Spleen (tissue), 11 donors: ENCODE measurements at regions not wholly inside any gene's neighbourhood (a gene's known extent, or its start where the extent isn't known, plus 50 kb on each side); places are given as distances from the start of the nearest gene placed in this dataset.
"Not testable (repeated sequence)": the region's sequence is repeated elsewhere in the genome, so short reads cannot be mapped to it uniquely, and the experiment has no call there.

Source experiments
- DNase-seq: peaks from one replicate; pipeline ENCODE4 v3.0.0-alpha.2; 2020
- H3K27ac ChIP-seq, 8 donors: fragments of 200-600 bp; sonication (generic) in 7 of 8; 1 replicate in 4 of 8; 2 replicates in 4 of 8; pipeline versions ENCODE4 v1.5.0 to v1.8.0; 2016 to 2021; ENCODE audit warnings: inconsistent platforms in 4 of 8, mild to moderate bottlenecking in 4 of 8, moderate library complexity in 1 of 8
- H3K27me3 ChIP-seq, 7 donors: fragments of 200-600 bp; sonication (generic) in 6 of 7; replicated peaks in 1 of 7; 1 replicate in 4 of 7; 2 replicates in 3 of 7; pipeline versions ENCODE4 v1.5.0 to v1.8.0; 2016 to 2021; ENCODE audit warnings: inconsistent platforms in 3 of 7, mild to moderate bottlenecking in 1 of 7
- H3K36me3 ChIP-seq, 6 donors: fragments of 200-600 bp; sonication (generic) in 5 of 6; 1 replicate in 4 of 6; 2 replicates in 2 of 6; pipeline versions ENCODE4 v1.5.0 to v1.8.0; 2016 to 2021; ENCODE audit warnings: inconsistent platforms in 2 of 6
- H3K4me1 ChIP-seq, 6 donors: fragments of 200-600 bp; sonication (generic) in 5 of 6; 1 replicate in 3 of 6; 2 replicates in 3 of 6; pipeline versions ENCODE4 v1.5.0 to v1.8.0; 2016 to 2021; ENCODE audit warnings: inconsistent platforms in 3 of 6
- H3K4me3 ChIP-seq, 8 donors: fragments of 200-600 bp; sonication (generic) in 7 of 8; 1 replicate in 4 of 8; 2 replicates in 4 of 8; pipeline versions ENCODE4 v1.5.0 to v1.8.0; 2016 to 2021; ENCODE audit warnings: inconsistent platforms in 4 of 8, mild to moderate bottlenecking in 4 of 8, moderate library complexity in 2 of 8
- H3K9me3 ChIP-seq, 8 donors: fragments of 200-600 bp; sonication (generic) in 7 of 8; 1 replicate in 4 of 8; 2 replicates in 4 of 8; pipeline versions ENCODE4 v1.5.0 to v1.8.0; 2016 to 2021; ENCODE audit warnings: inconsistent platforms in 4 of 8
- CTCF ChIP-seq, 11 experiments: fragments of 200-600 bp in 7 of 11; fragments of 450-650 bp in 4 of 11; sonication (generic) in 4 of 11; IDR thresholded peaks in 8 of 11; conservative IDR thresholded peaks in 3 of 11; 1 replicate in 7 of 11; 2 replicates in 4 of 11; pipeline versions ENCODE4 v1.4.0 to v1.8.0; 2016 to 2021; ENCODE audit warnings: antibody characterized with exemption in 11 of 11, inconsistent platforms in 4 of 11, mild to moderate bottlenecking in 1 of 11
- POLR2A ChIP-seq, 3 donors: fragments of 450-650 bp; IDR thresholded peaks; one replicate each; pipeline ENCODE4 v1.5.1; 2017; ENCODE audit warnings: antibody characterized with exemption in 3 of 3, mild to moderate bottlenecking in 1 of 3
- POLR2AphosphoS5 ChIP-seq, 3 donors: sonication (generic); formaldehyde crosslinking; IDR thresholded peaks; one replicate each; pipeline ENCODE4 v1.5.1; 2017; ENCODE audit warnings: antibody characterized with exemption in 3 of 3
- WGBS, 5 donors: extraction: QIAGEN DNeasy Blood & Tissue Kit in 3 of 5; methylation state at CpG; one replicate each; pipeline versions ENCODE4 v1.1.5 to v1.1.7; 2013 to 2018; 5-methylcytosine and 5-hydroxymethylcytosine counted together
- intact Hi-C: fragments of 100-400 bp; cut with DNase I; formaldehyde crosslinking; loops from one replicate; pipeline ENCODE4 v1.15.0; 2023; ENCODE audit warnings: low total_unique reads
- donor health status: healthy with polysubstance abuse.
- donor health status: DM: no; HTN: no; CAD: no; lungs with moderate emphysema.
- donor health status: DM: no; HTN: no; CAD: no.
- donor health status: Bipolar disorder and iron deficiency.
- donor health status: healthy.
- donor health status: DM: no; HTN: no; CAD: no.
- donor health status: DM: yes; HTN: yes; CAD: no.

GRCh38 chr4:159927781-159928180 is 824.9 kb downstream of the RAPGEF2 start:
- intact Hi-C loops: no loop called here
- 86 to 89% (median 88%) methylated on average over 6 of the region's 6 CpGs for WGBS, 5 donors
- DNase-seq: no peak
- TF ChIP-seq CTCF (IDR thresholded peaks at IDR 0.05 in 8 of 11, conservative IDR thresholded peaks at IDR 0.05 in 3 of 11) (no peak), POLR2A (IDR thresholded peaks at IDR 0.05) (no peak), POLR2AphosphoS5 (IDR thresholded peaks at IDR 0.05) (no peak)
- no peaks in the 10 kb centered on the region for H3K27me3 ChIP-seq
- peaks cover 0 to 56% (median 49%) of the 10 kb centered on the region in 8 donors for H3K9me3 ChIP-seq
- H3K4me3 ChIP-seq: no peak overlapping the region
- no peaks in the 10 kb centered on the region for H3K4me1 ChIP-seq
- no peaks in the 10 kb centered on the region for H3K36me3 ChIP-seq
- no peak overlapping the region for H3K27ac ChIP-seq

GRCh38 chr4:159934602-159935001 is 831.7 kb downstream of the RAPGEF2 start:
- not testable (repeated sequence) for H3K27me3 ChIP-seq, DNase-seq
- 91 to 96% (median 93%) methylated on average over 7 to 8 of the region's 8 CpGs for WGBS, 5 donors

GRCh38 chr4:159937595-159937994 is 834.7 kb downstream of the RAPGEF2 start:
- Histone ChIP-seq H3K9me3 (peaks cover 0 to 28% (median 18%) of the 10 kb centered on the region in 8 donors), H3K27me3 (no peaks in the 10 kb centered on the region), H3K4me3 (no peak overlapping the region), H3K36me3 (no peaks in the 10 kb centered on the region), H3K27ac (no peak overlapping the region), H3K4me1 (no peaks in the 10 kb centered on the region)
- intact Hi-C loops: no loop called here
- 59 to 75% (median 72%) methylated on average over 3 of the region's 3 CpGs for WGBS, 5 donors
- DNase-seq: no peak
- TF ChIP-seq CTCF (IDR thresholded peaks at IDR 0.05 in 8 of 11, conservative IDR thresholded peaks at IDR 0.05 in 3 of 11): no peak
- TF ChIP-seq POLR2AphosphoS5 (IDR thresholded peaks at IDR 0.05): no peak
- no peak for TF ChIP-seq POLR2A (IDR thresholded peaks at IDR 0.05)

More at GRCh38 chr4:159934602-159935001, 831.7 kb downstream of the RAPGEF2 start:
- intact Hi-C loops, H3K4me1 ChIP-seq, H3K4me3 ChIP-seq, H3K36me3 ChIP-seq, H3K27ac ChIP-seq: not testable (repeated sequence)
- peaks cover 0 to 30% (median 18%) of the 10 kb centered on the region in 8 donors for H3K9me3 ChIP-seq

GRCh38 chr4:159939681-159940080 is 836.8 kb downstream of the RAPGEF2 start:
- H3K4me3 ChIP-seq, H3K27me3 ChIP-seq, H3K36me3 ChIP-seq, DNase-seq, H3K27ac ChIP-seq, H3K4me1 ChIP-seq, intact Hi-C loops: not testable (repeated sequence)
- peaks cover 0 to 13% (median 7%) of the 10 kb centered on the region in 8 donors for H3K9me3 ChIP-seq
- WGBS, 5 donors: 95 to 100% (median 96%) methylated on average over 6 to 25 of the region's 25 CpGs

GRCh38 chr4:159941076-159941475 is 838.2 kb downstream of the RAPGEF2 start:
- no peak for DNase-seq
- 93 to 97% (median 96%) methylated on average over 3 of the region's 3 CpGs for WGBS, 5 donors
- no peaks in the 10 kb centered on the region for H3K27me3 ChIP-seq
- H3K9me3 ChIP-seq: peaks cover 0 to 4% (median 0%) of the 10 kb centered on the region in 8 donors
- intact Hi-C loops: no loop called here
- TF ChIP-seq POLR2AphosphoS5 (IDR thresholded peaks at IDR 0.05): no peak
- no peak for TF ChIP-seq POLR2A (IDR thresholded peaks at IDR 0.05)
- no peak for TF ChIP-seq CTCF (IDR thresholded peaks at IDR 0.05 in 8 of 11, conservative IDR thresholded peaks at IDR 0.05 in 3 of 11)
- no peaks in the 10 kb centered on the region for H3K4me1 ChIP-seq
- H3K36me3 ChIP-seq: no peaks in the 10 kb centered on the region
- H3K4me3 ChIP-seq: no peak overlapping the region
- no peak overlapping the region for H3K27ac ChIP-seq
